ENCODE measurements at regions not wholly inside any gene's neighbourhood (a gene's known extent, or its start where the extent isn't known, plus 50 kb on each side); places are given as distances from the start of the nearest gene placed in this dataset.
A peak's percentile ranks its signal among the peaks of the same experiment; 100 is the strongest.

- Histone ChIP-seq H3K4me2 (ENCODE audit: insufficient read depth, insufficient read length, low read length) (no peak overlapping the region), H3K23ac (ENCODE audit: insufficient read length, low read depth, low read length) (no peak overlapping the region), H4K5ac (ENCODE audit: insufficient read length, low read depth, low read length) (no peak overlapping the region), H2BK12ac (ENCODE audit: insufficient read length, low read depth, low read length) (no peak overlapping the region), H3K4ac (ENCODE audit: low read depth, low read length) (no peak overlapping the region), H3K56ac (ENCODE audit: insufficient read length, low read depth, low read length) (no peak overlapping the region), H3K18ac (ENCODE audit: insufficient read length, low read depth, low read length) (no peak overlapping the region), H2BK20ac (ENCODE audit: low read depth, low read length, poor library complexity, severe bottlenecking) (no peak overlapping the region), H3T11ph (ENCODE audit: low read length) (no peak overlapping the region), H3K23me2 (ENCODE audit: insufficient read length, low read depth, low read length, poor library complexity, severe bottlenecking) (no peaks in the 10 kb centered on the region), H3K27me3 (ENCODE audit: insufficient read depth, low read length) (no peaks in the 10 kb centered on the region), H4K8ac (replicated peaks; ENCODE audit: insufficient read length, low read depth, low read length) (no peak overlapping the region), H3K79me2 (ENCODE audit: insufficient read depth, low read length) (no peaks in the 10 kb centered on the region), H3K9ac (ENCODE audit: extremely low read depth, insufficient read length, low read length) (no peak overlapping the region), H3K14ac (ENCODE audit: insufficient read depth, low read length) (no peak overlapping the region; the same call in 1 of the 2 replicates), H4K91ac (ENCODE audit: insufficient read length, low read depth, low read length) (no peak overlapping the region), H3K79me1 (ENCODE audit: insufficient read depth, low read depth, low read length, poor library complexity, severe bottlenecking) (no peaks in the 10 kb centered on the region), H3K27ac (ENCODE audit: insufficient read length, low read depth, low read length) (no peak overlapping the region), H2AK5ac (ENCODE audit: insufficient read length, low read length) (no peak overlapping the region), H4K20me1 (ENCODE audit: control insufficient read depth, insufficient read depth, insufficient read length) (no peaks in the 10 kb centered on the region), H2AFZ (ENCODE audit: low read length) (no peak overlapping the region), H2BK120ac (ENCODE audit: low read depth, low read length, poor library complexity, severe bottlenecking) (no peak overlapping the region), H2BK15ac (ENCODE audit: low read depth, low read length) (no peak overlapping the region), H3K9me3 (ENCODE audit: control insufficient read depth, low read depth, low read length) (no peaks in the 10 kb centered on the region), H2BK5ac (ENCODE audit: insufficient read length, low read length) (no peak overlapping the region), H3K4me1 (ENCODE audit: insufficient read depth, low read length) (no peaks in the 10 kb centered on the region)
- DNase-seq = peak; percentile 43
- no peaks in the 10 kb centered on the region for H3K27me3 Mint-ChIP-seq (ENCODE audit: low read depth)
- H3K9me3 Mint-ChIP-seq = no peaks in the 10 kb centered on the region; a peak in 2 of 5 replicates
- H3K4me3 Mint-ChIP-seq = no peak overlapping the region
- H3K36me3 Mint-ChIP-seq (ENCODE audit: insufficient read depth in 1 of 3, low read depth in 3 of 3) = no peaks in the 10 kb centered on the region
- peaks cover 6 to 7% of the 10 kb centered on the region in 2 experiments; a peak in 2 of 4 replicates for H3K4me1 Mint-ChIP-seq
- no peak overlapping the region for H3K27ac Mint-ChIP-seq
- WGBS (ENCODE audit: extremely low coverage, insufficient read length, low lambda C conversion rate) = no CpG with 5 or more reads among the region's 1 CpG
- TF ChIP-seq, protein P1, sequence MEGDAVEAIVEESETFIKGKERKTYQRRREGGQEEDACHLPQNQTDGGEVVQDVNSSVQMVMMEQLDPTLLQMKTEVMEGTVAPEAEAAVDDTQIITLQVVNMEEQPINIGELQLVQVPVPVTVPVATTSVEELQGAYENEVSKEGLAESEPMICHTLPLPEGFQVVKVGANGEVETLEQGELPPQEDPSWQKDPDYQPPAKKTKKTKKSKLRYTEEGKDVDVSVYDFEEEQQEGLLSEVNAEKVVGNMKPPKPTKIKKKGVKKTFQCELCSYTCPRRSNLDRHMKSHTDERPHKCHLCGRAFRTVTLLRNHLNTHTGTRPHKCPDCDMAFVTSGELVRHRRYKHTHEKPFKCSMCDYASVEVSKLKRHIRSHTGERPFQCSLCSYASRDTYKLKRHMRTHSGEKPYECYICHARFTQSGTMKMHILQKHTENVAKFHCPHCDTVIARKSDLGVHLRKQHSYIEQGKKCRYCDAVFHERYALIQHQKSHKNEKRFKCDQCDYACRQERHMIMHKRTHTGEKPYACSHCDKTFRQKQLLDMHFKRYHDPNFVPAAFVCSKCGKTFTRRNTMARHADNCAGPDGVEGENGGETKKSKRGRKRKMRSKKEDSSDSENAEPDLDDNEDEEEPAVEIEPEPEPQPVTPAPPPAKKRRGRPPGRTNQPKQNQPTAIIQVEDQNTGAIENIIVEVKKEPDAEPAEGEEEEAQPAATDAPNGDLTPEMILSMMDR (conservative IDR thresholded peaks at IDR 0.05) = no peak
These were observed 212.4 kb upstream of the TBC1D5 start for GRCh38 chr3:17954801-17955200.
